SK-N-SH (cell line): ENCODE measurements at regions not wholly inside any gene's neighbourhood (a gene's known extent, or its start where the extent isn't known, plus 50 kb on each side); places are given as distances from the start of the nearest gene placed in this dataset.

ENCODE experiments used
- CTCF ChIA-PET: fragments of 300-600, 350-600 bp; formaldehyde crosslinking; extraction: SDS; loops from one replicate; lab custom pipeline; 2021; lab: Yijun Ruan, JAX
- POLR2A ChIA-PET: fragments of 350-600 bp; sonication (Branson Sonifier 250); formaldehyde crosslinking; extraction: SDS; loops from one replicate; lab custom pipeline; 2020; ENCODE audit warnings: antibody characterized with exemption, inconsistent platforms; lab: Yijun Ruan, JAX
- DNase-seq: peaks from one replicate; pipeline ENCODE4 v3.0.0; 2012
- H2AFZ ChIP-seq: fragments of 200-600 bp; sonication (generic); 2 replicates; pipeline ENCODE4 v1.8.1; 2016; ENCODE audit warnings: antibody characterized with exemption, mild to moderate bottlenecking, low read depth
- H3F3A ChIP-seq: fragments of 200-600 bp; sonication (generic); replicated peaks from 2 replicates; pipeline ENCODE3; 2016; ENCODE audit warnings: antibody characterized with exemption, mild to moderate bottlenecking; ENCODE audit not compliant: insufficient read depth
- H3K27ac ChIP-seq, 2 experiments: fragments of 200-500 bp in 1 of 2; fragments of 200-600 bp in 1 of 2; sonication (Bioruptor generic) in 1 of 2; sonication (generic), shearing (Covaris generic) in 1 of 2; 2 replicates each; pipeline versions ENCODE4 v1.5.1 to v1.6.1; 2014 to 2016; ENCODE audit warnings: low read depth in 2 of 2, inconsistent platforms in 1 of 2, low read length in 1 of 2, mild to moderate bottlenecking in 1 of 2, mixed read lengths in 1 of 2
- H3K27me3 ChIP-seq: fragments of 200-600 bp; sonication (generic), shearing (Covaris generic); 2 replicates; pipeline ENCODE4 v1.6.1; 2016; ENCODE audit warnings: mixed run types; ENCODE audit not compliant: insufficient read depth
- H3K36me3 ChIP-seq, 2 experiments: fragments of 200-500 bp in 1 of 2; fragments of 200-600 bp in 1 of 2; sonication (Bioruptor generic) in 1 of 2; sonication (generic) in 1 of 2; replicated peaks in 1 of 2; 2 replicates each; pipeline versions ENCODE3 to v1.5.1; 2014 to 2016; ENCODE audit warnings: low read length in 1 of 2, mild to moderate bottlenecking in 1 of 2; ENCODE audit not compliant: insufficient read depth in 2 of 2, control insufficient read depth in 1 of 2
- H3K4me1 ChIP-seq, 2 experiments: fragments of 200-500 bp in 1 of 2; fragments of 200-600 bp in 1 of 2; sonication (Bioruptor generic) in 1 of 2; sonication (generic), shearing (Covaris generic) in 1 of 2; 2 replicates each; pipeline versions ENCODE4 v1.5.1 to v1.6.1; 2014 to 2016; ENCODE audit warnings: low read depth in 1 of 2, low read length in 1 of 2, mixed run types in 1 of 2; ENCODE audit not compliant: insufficient read depth in 2 of 2, control insufficient read depth in 1 of 2
- H3K4me2 ChIP-seq: fragments of 200-600 bp; sonication (generic), shearing (Covaris generic); 2 replicates; pipeline ENCODE4 v1.6.1; 2017; ENCODE audit warnings: mixed run types
- H3K4me3 ChIP-seq, 2 experiments: fragments of 200-500 bp in 1 of 2; fragments of 200-600 bp in 1 of 2; sonication (Bioruptor generic) in 1 of 2; sonication (generic), shearing (Covaris generic) in 1 of 2; 2 replicates each; pipeline versions ENCODE4 v1.5.1 to v1.8.1; 2014 to 2016; ENCODE audit warnings: low read depth in 2 of 2, inconsistent platforms in 1 of 2, low read length in 1 of 2, mild to moderate bottlenecking in 1 of 2, mixed read lengths in 1 of 2, moderate library complexity in 1 of 2
- H3K79me2 ChIP-seq: fragments of 200-600 bp; sonication (generic); 2 replicates; pipeline ENCODE4 v1.8.1; 2017; ENCODE audit warnings: mild to moderate bottlenecking; ENCODE audit not compliant: insufficient read depth
- H3K9ac ChIP-seq: fragments of 200-600 bp; sonication (generic); 2 replicates; pipeline ENCODE4 v1.6.1; 2017; ENCODE audit warnings: mixed run types
- H3K9me2 ChIP-seq: fragments of 200-600 bp; sonication (generic); 2 replicates; pipeline ENCODE4 v1.6.1; 2017; ENCODE audit warnings: mixed run types
- H3K9me3 ChIP-seq: fragments of 200-600 bp; sonication (generic); 2 replicates; pipeline ENCODE4 v1.6.1; 2017; ENCODE audit warnings: mixed run types, mild to moderate bottlenecking, moderate library complexity
- H4K20me1 ChIP-seq: fragments of 200-600 bp; sonication (generic); 2 replicates; pipeline ENCODE4 v1.6.1; 2017; ENCODE audit warnings: mild to moderate bottlenecking, mixed run types; ENCODE audit not compliant: insufficient read depth
- ELF1 ChIP-seq: IDR thresholded peaks from 2 replicates; pipeline ENCODE4 v1.4.0; 2012
- EP300 ChIP-seq, 2 experiments: IDR thresholded peaks; 2 replicates each; pipeline versions ENCODE4 v1.4.0 to v1.6.1; 2012; ENCODE audit warnings: borderline replicate concordance in 1 of 2, low read depth in 1 of 2, low read length in 1 of 2
- FOSL2 ChIP-seq: IDR thresholded peaks from 2 replicates; pipeline ENCODE4 v1.4.0; 2012; ENCODE audit warnings: low read depth, mild to moderate bottlenecking, moderate library complexity, borderline replicate concordance
- FOXJ3 ChIP-seq: sonication (generic); formaldehyde crosslinking; IDR thresholded peaks from 2 replicates; pipeline ENCODE4 v1.5.1; 2020; ENCODE audit warnings: mild to moderate bottlenecking, missing genetic modification reagents
- GABPA ChIP-seq: IDR thresholded peaks from 2 replicates; pipeline ENCODE4 v1.4.0; 2012; ENCODE audit warnings: low read depth, mild to moderate bottlenecking
- IRF3 ChIP-seq: fragments of 150-350 bp; IDR thresholded peaks from 2 replicates; pipeline ENCODE4 v1.6.1; 2016; ENCODE audit warnings: mild to moderate bottlenecking, low read depth, low read length
- MEF2A ChIP-seq: IDR thresholded peaks from 2 replicates; pipeline ENCODE4 v1.4.0; 2012; ENCODE audit warnings: low read depth, borderline replicate concordance
- MXI1 ChIP-seq: IDR thresholded peaks from 2 replicates; pipeline ENCODE4 v1.6.1; 2012; ENCODE audit warnings: mild to moderate bottlenecking, low read depth, low read length, improper control_type of control experiment
- NFIC ChIP-seq: IDR thresholded peaks from 2 replicates; pipeline ENCODE4 v1.4.0; 2012; ENCODE audit warnings: borderline replicate concordance
- POLR2AphosphoS5 ChIP-seq: IDR thresholded peaks from 2 replicates; pipeline ENCODE4 v1.6.1; 2012; ENCODE audit warnings: low read depth, low read length
- RCOR1 ChIP-seq: fragments of 150-350 bp; IDR thresholded peaks from 2 replicates; pipeline ENCODE4 v1.6.1; 2017; ENCODE audit warnings: antibody characterized with exemption, low read length
- REST ChIP-seq: IDR thresholded peaks from 2 replicates; pipeline ENCODE4 v1.6.1; 2012; ENCODE audit warnings: mild to moderate bottlenecking, low read depth, low read length, moderate library complexity
- RFX5 ChIP-seq: IDR thresholded peaks from 2 replicates; pipeline ENCODE4 v1.6.1; 2012; ENCODE audit warnings: mild to moderate bottlenecking, improper control_type of control experiment, low read length
- TAF1 ChIP-seq: IDR thresholded peaks from 2 replicates; pipeline ENCODE4 v1.6.1; 2012; ENCODE audit warnings: low read depth, mild to moderate bottlenecking, low read length, moderate library complexity, borderline replicate concordance
- USF1 ChIP-seq: IDR thresholded peaks from 2 replicates; pipeline ENCODE4 v1.4.0; 2012; ENCODE audit warnings: low read depth, borderline replicate concordance
- YY1 ChIP-seq: IDR thresholded peaks from 2 replicates; pipeline ENCODE4 v1.4.0; 2012; ENCODE audit warnings: low read depth, mild to moderate bottlenecking
- WGBS: methylation state at CpG from one replicate; pipeline ENCODE4 v1.1.6; 2017; ENCODE audit warnings: low lambda C conversion rate; 5-methylcytosine and 5-hydroxymethylcytosine counted together

- no peaks in the 10 kb centered on the region for H3K27me3 ChIP-seq
- no peak overlapping the region for H2AFZ ChIP-seq
- H3K9me3 ChIP-seq = peaks cover 10% of the 10 kb centered on the region; the same call in 1 of the 2 replicates
- H3K27ac ChIP-seq = no peak overlapping the region
- H3K4me3 ChIP-seq = no peak overlapping the region
- ChIA-PET CTCF (no interaction called here), POLR2A (no interaction called here)
- no peaks in the 10 kb centered on the region for H3K9me2 ChIP-seq
- WGBS = 17% methylated on average over 2 of the region's 2 CpGs
- TF ChIP-seq NFIC (no peak), GABPA (no peak), MEF2A (no peak), TAF1 (no peak), POLR2AphosphoS5 (no peak), EP300 (IDR thresholded peaks at IDR 0.05; ENCODE audit: borderline replicate concordance in 1 of 2, low read depth in 1 of 2, low read length in 1 of 2) (no peak), FOSL2 (no peak), FOXJ3 (CRISPR knock-in tag) (no peak), ELF1 (no peak), RCOR1 (no peak), USF1 (no peak)
- no peak overlapping the region for H3K9ac ChIP-seq
- no peaks in the 10 kb centered on the region for H3K36me3 ChIP-seq
- no peak overlapping the region for H3K4me2 ChIP-seq
- H3F3A ChIP-seq = no peaks in the 10 kb centered on the region
- H3K4me1 ChIP-seq = no peaks in the 10 kb centered on the region
- no peaks in the 10 kb centered on the region for H3K79me2 ChIP-seq
- no peaks in the 10 kb centered on the region for H4K20me1 ChIP-seq
- no peak for DNase-seq
Measured at GRCh38 chr10:16141499-16141898, 281.2 kb upstream of the MINDY3 start.

DNA sequence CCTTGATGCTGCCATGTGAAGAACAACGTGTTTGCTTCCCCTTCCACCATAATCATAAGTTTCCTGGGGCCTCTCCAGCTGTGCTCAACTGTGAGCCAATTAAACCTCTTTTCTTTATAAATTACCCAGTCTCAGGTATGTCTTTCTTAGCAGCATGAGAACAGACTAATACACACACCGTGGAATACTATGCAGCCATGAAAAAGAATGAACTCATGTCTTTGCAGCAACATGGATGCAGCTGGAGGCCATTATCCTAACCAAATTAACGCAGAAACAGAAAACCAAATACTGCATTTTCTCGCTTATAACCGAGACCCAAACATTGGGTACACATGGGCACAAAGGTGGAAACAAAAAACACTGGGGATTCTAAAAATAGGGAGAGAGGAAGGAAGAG, 286.7 kb upstream of the MINDY3 start:
- POLR2A ChIA-PET = no interaction called here
- H4K20me1 ChIP-seq = no peaks in the 10 kb centered on the region
- H3K9ac ChIP-seq = no peak overlapping the region
- no peaks in the 10 kb centered on the region for H3F3A ChIP-seq
- H3K4me3 ChIP-seq = no peak overlapping the region
- no peak overlapping the region for H3K4me2 ChIP-seq
- no peak overlapping the region for H3K27ac ChIP-seq
- TF ChIP-seq REST = no peak
- TF ChIP-seq RCOR1 = no peak
- no peak for TF ChIP-seq ELF1
- no peak for TF ChIP-seq GABPA
- TF ChIP-seq MXI1 = no peak
- TF ChIP-seq YY1 = no peak
- no peak for TF ChIP-seq TAF1
- no peak for TF ChIP-seq IRF3
- TF ChIP-seq RFX5 = no peak
- TF ChIP-seq, all 33 proteins: peak for 0
- H2AFZ ChIP-seq = no peak overlapping the region
- H3K27me3 ChIP-seq = no peaks in the 10 kb centered on the region
- no peaks in the 10 kb centered on the region for H3K9me2 ChIP-seq
- no peak for DNase-seq
- no peaks in the 10 kb centered on the region for H3K79me2 ChIP-seq
- CTCF ChIA-PET = no interaction called here
- H3K36me3 ChIP-seq = no peaks in the 10 kb centered on the region
- no peaks in the 10 kb centered on the region for H3K4me1 ChIP-seq
- 27% methylated on average over 5 of the region's 5 CpGs for WGBS
- H3K9me3 ChIP-seq = peaks cover 10% of the 10 kb centered on the region; the same call in 1 of the 2 replicates
